Memory B cell (primary cell): ENCODE measurements at regions not wholly inside any gene's neighbourhood (a gene's known extent, or its start where the extent isn't known, plus 50 kb on each side); places are given as distances from the start of the nearest gene placed in this dataset.

Experiments
- ATAC-seq: fragments of 150-1000 bp; cut with Tn5 transposase; 2 replicates; pipeline ENCODE4 v1.10.0; 2021; ENCODE audit warnings: low read depth, mild to moderate bottlenecking, moderate library complexity
- DNase-seq, 2 donors: peaks; one replicate each; pipeline ENCODE4 v3.0.0; 2022; ENCODE audit warnings: low spot score in 2 of 2
- H3K27ac Mint-ChIP-seq: one replicate; pipeline ENCODE4 v1.8.0; 2022; ENCODE audit warnings: mild to moderate bottlenecking, moderate library complexity, mixed read lengths
- H3K27me3 Mint-ChIP-seq: one replicate; pipeline ENCODE4 v1.8.0; 2022; ENCODE audit warnings: mixed read lengths
- H3K36me3 Mint-ChIP-seq: one replicate; pipeline ENCODE4 v1.8.0; 2022; ENCODE audit warnings: mild to moderate bottlenecking, mixed read lengths
- H3K4me1 Mint-ChIP-seq: one replicate; pipeline ENCODE4 v1.8.0; 2022; ENCODE audit warnings: mixed read lengths
- H3K4me3 Mint-ChIP-seq: one replicate; pipeline ENCODE4 v1.8.0; 2022; ENCODE audit warnings: mild to moderate bottlenecking, moderate library complexity, mixed read lengths
- H3K9me3 Mint-ChIP-seq: one replicate; pipeline ENCODE4 v1.8.0; 2022; ENCODE audit warnings: mixed read lengths

DNA sequence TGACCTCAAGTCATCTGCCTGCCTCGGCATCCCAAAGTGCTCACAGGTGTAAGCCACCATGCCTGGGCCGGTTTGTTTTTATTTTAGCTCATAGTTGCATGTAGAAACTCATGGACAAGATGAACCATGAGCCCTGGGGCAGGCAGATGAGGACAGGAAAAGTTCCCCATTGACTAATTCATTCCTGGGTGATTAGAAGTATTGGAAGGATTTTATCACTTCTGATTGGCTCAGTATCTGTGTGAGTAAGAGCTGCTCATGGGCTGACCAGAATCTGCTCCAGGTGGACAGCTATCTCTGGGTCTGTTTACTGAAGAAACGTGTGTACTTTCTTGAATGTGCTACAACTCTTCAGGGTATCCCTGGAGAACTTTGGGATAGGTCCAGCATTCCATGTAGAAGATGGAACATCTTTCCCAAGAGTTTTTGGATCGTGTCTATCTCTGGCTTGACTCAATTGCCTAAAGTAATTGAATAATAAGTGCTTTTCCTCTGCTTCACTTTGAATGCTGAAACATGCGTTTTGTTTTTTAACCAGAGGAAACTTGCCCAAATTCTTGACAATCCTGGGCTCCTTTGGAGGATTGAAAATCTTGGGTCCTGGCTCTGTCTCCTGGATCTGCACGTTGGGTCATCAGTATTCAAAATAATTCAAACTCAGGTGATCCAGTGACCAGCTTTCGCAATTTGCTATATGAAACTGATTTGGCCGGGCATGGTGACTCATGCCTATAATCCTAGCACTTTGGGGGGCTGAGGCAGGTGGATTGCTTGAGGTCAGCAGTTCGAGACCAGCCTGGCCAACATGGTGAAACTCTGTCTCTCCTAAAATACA is 88.6 kb upstream of the DHRSX start:
- peaks cover 4% of the 10 kb centered on the region for H3K36me3 Mint-ChIP-seq
- peaks cover 10% of the 10 kb centered on the region for H3K27me3 Mint-ChIP-seq
- H3K27ac Mint-ChIP-seq, result no peak overlapping the region
- no peak overlapping the region for H3K4me3 Mint-ChIP-seq
- ATAC-seq, result no peak
- H3K9me3 Mint-ChIP-seq, result peaks cover 2% of the 10 kb centered on the region
- peaks cover 21% of the 10 kb centered on the region for H3K4me1 Mint-ChIP-seq
- DNase-seq, result no peak

DNA sequence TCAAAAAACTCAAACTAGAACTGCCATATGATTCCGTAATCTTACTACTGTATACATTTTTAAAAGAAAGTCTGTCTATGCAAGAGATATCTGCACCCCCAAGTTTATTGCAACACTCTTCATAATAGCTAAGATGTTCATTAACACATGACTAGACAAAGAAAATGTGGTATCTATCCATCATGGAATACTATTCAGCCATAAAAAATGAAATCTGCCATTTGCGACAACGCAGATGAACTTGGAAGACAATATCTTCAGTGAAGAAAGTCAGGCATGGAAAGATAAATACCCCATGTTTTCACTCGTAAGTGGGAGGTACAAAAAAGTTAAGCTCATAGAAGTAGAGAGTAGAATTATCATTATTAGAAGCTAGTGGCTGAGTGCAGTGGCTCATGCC is 87.3 kb upstream of the DHRSX start:
- H3K4me3 Mint-ChIP-seq, result no peak overlapping the region
- H3K4me1 Mint-ChIP-seq, result peaks cover 18% of the 10 kb centered on the region

DNA sequence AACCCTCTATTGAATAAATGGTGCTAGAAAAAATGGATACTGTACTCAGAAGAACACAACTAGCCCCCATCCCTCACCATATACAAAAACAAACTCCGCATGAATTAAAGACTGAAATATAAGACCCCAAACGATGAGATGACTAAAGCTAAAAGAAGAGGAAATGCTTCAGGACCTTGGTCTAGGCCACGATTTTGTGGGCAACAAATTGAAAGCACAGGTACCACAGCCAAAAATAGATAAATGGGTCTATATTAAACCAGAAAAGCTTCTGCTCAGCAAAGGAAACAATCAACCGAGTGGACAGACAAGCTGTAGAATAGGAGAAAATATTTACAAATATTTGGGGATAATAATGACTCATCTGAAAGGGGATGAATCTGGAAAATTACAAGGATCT is 86.4 kb upstream of the DHRSX start:
- no peak for DNase-seq
- Mint-ChIP-seq H3K9me3 (peaks cover 2% of the 10 kb centered on the region), H3K27ac (no peak overlapping the region), H3K4me3 (no peak overlapping the region), H3K27me3 (peaks cover 17% of the 10 kb centered on the region), H3K36me3 (peaks cover 2% of the 10 kb centered on the region), H3K4me1 (peaks cover 14% of the 10 kb centered on the region)
- ATAC-seq, result no peak

More for the DNA sequence above, 87.3 kb upstream of the DHRSX start:
- Mint-ChIP-seq H3K36me3 (peaks cover 2% of the 10 kb centered on the region), H3K9me3 (peaks cover 2% of the 10 kb centered on the region), H3K27me3 (peaks cover 13% of the 10 kb centered on the region), H3K27ac (no peak overlapping the region)
- no peak for DNase-seq
- ATAC-seq, result no peak

DNA sequence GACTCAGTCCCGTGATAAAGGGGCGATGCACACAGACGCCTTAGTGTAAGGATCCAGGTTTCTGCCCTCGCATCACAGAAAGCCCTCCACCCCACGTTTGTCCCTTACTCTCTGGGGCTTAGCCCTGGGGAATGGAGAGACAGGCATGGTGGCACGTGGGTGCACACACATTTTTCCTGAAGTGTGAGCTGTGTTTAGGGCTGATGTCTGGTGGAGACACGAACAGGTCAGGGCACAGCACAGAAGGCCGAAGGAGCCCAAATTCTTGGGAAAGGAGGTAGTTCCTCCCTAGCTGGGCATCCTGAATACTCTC is 84.3 kb upstream of the DHRSX start:
- peaks cover 2% of the 10 kb centered on the region for H3K36me3 Mint-ChIP-seq
- H3K9me3 Mint-ChIP-seq, result peaks cover 2% of the 10 kb centered on the region
- DNase-seq (no peak), ATAC-seq (no peak)
- peaks cover 25% of the 10 kb centered on the region for H3K27me3 Mint-ChIP-seq
- peak overlapping the region; percentile 29 for H3K27ac Mint-ChIP-seq
- H3K4me3 Mint-ChIP-seq, result peak overlapping the region; percentile 74
- H3K4me1 Mint-ChIP-seq, result peaks cover 11% of the 10 kb centered on the region

DNA sequence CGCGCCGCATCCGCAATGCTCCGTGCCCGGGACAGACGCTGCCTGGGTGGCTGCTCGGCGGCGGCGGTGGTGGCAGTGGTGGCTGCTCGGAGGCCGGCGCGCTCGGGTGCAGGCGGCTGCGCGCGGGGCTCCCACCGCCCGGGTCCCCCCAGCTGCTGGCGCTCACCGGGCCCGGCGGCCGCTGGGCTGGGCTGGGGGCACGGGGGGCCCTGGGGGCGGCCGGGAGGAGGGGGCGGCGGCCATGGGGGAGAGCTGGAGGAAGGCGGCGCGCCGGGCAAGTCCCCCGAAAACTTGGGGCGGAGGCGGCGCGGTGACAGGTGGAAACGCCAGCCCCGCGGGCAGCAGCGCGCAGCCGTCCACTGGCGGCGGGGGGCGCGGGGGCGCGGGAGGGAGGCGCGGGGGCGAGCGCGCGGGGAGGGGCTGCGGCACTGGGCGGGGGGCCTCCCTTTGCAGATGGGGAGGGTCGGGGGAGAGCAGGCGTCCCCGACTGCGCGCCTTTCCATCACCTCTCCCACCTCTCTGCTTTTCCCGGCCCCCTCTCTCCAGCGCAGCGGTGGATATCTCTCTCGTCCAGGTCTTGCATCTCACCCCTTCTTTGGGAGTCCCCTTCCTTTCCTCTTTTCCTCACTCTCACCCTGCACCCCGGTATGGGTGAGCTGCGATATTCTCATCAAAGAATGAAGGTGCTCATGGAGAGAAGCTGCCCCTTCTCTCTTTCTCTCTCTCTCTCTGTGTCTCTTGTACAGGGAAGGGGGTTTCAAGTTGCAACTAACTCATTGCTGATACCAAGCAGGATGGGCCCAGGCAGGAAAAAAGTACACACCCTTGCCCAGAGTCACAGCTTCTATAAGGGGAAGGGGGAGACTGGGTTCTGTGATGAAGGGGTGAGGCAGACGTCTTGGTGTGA is 83.7 kb upstream of the DHRSX start:
- no peak for DNase-seq
- no peak for ATAC-seq

DNA sequence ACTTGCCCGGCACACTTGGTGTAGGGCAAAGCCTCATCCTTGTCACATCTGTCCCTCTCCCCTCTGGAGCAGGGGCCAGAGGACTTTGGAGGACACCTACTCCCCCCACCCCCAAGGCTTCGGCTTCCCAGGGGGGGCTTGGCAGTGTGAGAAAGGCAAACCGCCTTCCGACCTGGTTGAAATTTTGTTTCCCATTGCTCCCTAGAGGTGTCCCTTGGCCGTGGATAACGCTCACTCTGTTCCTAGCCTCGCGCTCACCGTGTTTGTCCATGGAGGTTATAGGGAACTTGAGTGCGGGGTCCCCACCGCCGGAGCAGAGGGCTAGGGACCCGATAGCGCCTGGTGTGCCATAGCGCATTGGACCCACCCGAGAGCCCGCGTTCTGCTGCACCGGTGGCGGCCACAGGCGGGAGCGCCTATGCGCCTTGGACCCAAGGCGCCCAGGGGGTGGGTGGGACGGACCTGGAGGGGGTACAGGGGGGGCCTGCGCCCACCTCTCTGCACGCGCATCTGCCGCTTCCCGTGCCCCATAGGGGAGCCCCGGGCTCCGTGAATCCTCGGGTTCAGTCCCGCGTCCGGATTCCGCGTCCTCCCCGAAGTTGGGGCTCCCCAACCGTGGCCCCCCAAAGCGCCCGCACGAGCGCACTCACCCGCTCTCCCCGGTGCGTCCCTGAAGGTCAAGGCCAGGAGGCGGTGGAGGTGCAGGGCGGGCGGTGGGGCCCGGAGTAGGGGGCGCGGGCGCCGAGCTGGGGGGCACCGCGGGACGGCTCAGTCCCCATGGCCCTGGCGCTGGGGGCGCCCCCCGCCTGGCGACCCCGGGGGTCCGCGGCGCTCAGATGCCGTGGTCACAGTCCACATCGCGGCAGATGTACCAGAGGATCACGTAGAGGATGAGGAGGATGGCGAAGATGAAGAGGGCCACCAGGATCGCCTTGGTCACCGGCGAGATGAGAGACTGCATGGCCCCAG is 82.7 kb upstream of the DHRSX start:
- H3K9me3 Mint-ChIP-seq, result no peaks in the 10 kb centered on the region
- ATAC-seq (no peak), DNase-seq (no peak)
- no peak overlapping the region for H3K27ac Mint-ChIP-seq
- H3K36me3 Mint-ChIP-seq, result peaks cover 2% of the 10 kb centered on the region
- H3K4me3 Mint-ChIP-seq, result no peak overlapping the region
- peaks cover 30% of the 10 kb centered on the region for H3K27me3 Mint-ChIP-seq
- H3K4me1 Mint-ChIP-seq, result peaks cover 17% of the 10 kb centered on the region

More for the DNA sequence above, 83.7 kb upstream of the DHRSX start:
- Mint-ChIP-seq H3K9me3 (peaks cover 2% of the 10 kb centered on the region), H3K4me3 (peak overlapping the region; percentile 74), H3K27me3 (peaks cover 25% of the 10 kb centered on the region), H3K4me1 (peaks cover 11% of the 10 kb centered on the region), H3K36me3 (peaks cover 2% of the 10 kb centered on the region), H3K27ac (peak overlapping the region; percentile 29)

DNA sequence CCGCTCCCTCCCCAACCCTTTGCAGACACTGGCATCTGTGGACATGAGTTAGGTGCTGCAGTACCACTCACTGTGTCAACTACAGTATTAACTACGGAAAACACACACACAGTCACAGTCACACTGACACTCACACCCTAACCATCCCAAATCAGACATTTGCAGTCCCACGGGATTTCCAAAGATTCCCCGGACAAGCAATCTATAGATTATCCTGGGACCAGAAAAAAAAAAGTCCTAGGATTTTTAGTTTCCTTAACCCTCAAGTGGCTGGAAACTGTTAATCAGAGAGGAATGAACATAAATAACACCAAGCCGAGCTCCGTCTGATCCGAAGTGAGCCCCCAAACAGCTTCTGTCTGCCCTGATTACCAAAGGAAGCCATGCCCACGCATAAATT is 81.9 kb upstream of the DHRSX start:
- no peak overlapping the region for H3K4me3 Mint-ChIP-seq

DNA sequence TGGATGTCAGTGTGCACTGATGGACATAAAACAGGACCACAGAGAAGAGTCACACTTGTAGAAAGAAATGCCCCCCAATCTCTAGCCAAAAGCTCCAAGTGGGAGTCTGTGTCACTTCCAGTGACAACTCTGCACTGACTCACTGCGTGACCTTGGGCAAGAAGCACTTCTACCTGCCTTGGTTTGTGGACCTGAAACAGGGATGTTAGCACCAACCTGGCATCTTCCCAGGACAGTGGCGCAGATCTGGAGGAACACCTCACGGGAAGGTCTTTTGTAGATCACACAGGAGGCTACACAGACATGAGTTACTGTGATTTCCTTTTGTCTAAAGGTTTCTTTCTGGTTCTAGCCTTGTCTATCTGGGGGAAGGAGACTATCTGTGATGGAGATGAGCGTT is 80.5 kb upstream of the DHRSX start:
- no peak for ATAC-seq
- peaks cover 2% of the 10 kb centered on the region for H3K36me3 Mint-ChIP-seq
- H3K4me1 Mint-ChIP-seq, result peaks cover 12% of the 10 kb centered on the region
- H3K9me3 Mint-ChIP-seq, result no peaks in the 10 kb centered on the region
- no peak overlapping the region for H3K4me3 Mint-ChIP-seq
- no peak for DNase-seq
- H3K27ac Mint-ChIP-seq, result no peak overlapping the region
- H3K27me3 Mint-ChIP-seq, result peaks cover 38% of the 10 kb centered on the region

More for the DNA sequence above, 81.9 kb upstream of the DHRSX start:
- Mint-ChIP-seq H3K9me3 (no peaks in the 10 kb centered on the region), H3K36me3 (peaks cover 2% of the 10 kb centered on the region), H3K27ac (no peak overlapping the region), H3K27me3 (peaks cover 35% of the 10 kb centered on the region), H3K4me1 (peaks cover 17% of the 10 kb centered on the region)
- ATAC-seq, result no peak
- no peak for DNase-seq

DNA sequence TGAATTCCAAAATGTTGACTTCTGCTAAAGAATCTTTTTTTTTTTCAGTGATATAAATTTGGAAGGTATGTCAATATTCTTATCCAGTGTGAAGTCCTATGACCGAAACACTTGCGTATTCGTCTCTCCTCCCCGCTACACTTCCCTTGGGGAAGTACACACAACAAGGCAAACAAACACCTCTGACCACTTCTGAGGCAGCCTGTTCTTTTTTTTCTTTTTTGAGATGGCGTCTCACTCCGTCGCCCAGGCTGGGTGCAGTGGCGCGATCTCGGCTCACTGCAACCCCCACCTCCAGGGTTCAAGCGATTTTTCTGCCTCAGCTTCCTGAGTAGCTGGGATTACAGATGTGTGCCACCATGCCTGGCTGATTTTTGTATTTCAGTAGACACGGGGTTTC is 78.1 kb upstream of the DHRSX start:
- DNase-seq, result no peak
- no peak overlapping the region for H3K27ac Mint-ChIP-seq
- H3K4me3 Mint-ChIP-seq, result no peak overlapping the region
- peaks cover 8% of the 10 kb centered on the region for H3K4me1 Mint-ChIP-seq
- no peaks in the 10 kb centered on the region for H3K9me3 Mint-ChIP-seq
- peak; percentile 58 for ATAC-seq
- H3K27me3 Mint-ChIP-seq, result peaks cover 29% of the 10 kb centered on the region
- peaks cover 1% of the 10 kb centered on the region for H3K36me3 Mint-ChIP-seq

DNA sequence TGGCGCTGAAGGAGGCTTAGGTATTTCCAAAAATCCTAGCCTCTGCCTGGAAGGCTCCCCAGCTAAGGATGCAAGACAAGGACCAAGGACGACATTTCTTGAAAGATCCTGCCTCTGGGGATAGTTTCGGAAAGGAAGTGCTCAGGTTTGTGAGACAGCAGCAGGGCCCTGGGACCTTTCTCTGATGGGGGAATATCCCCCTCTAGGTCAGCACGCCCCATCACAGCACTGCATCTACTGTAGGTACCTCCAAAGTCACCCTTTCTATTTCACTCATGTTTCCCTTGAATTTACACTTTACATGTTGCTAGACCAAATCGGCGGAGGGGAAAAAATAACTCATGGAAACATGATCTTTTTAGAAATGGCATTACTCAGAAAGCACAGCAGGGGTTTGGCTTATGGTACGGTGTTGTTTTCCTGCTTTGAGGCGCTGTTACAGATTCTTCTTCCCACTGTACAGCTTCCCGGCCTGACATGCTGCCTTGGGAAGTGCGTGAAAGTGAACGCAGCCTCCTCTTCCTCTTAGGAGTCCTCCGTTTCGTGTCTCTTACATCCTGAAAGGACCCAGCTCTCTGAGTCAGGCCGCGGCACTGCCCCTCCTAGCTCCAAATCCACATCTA is 77.2 kb upstream of the DHRSX start:
- DNase-seq (no peak), ATAC-seq (no peak)
- Mint-ChIP-seq H3K4me3 (no peak overlapping the region), H3K36me3 (peaks cover 1% of the 10 kb centered on the region), H3K27me3 (peaks cover 27% of the 10 kb centered on the region), H3K27ac (no peak overlapping the region), H3K9me3 (no peaks in the 10 kb centered on the region), H3K4me1 (peaks cover 6% of the 10 kb centered on the region)

DNA sequence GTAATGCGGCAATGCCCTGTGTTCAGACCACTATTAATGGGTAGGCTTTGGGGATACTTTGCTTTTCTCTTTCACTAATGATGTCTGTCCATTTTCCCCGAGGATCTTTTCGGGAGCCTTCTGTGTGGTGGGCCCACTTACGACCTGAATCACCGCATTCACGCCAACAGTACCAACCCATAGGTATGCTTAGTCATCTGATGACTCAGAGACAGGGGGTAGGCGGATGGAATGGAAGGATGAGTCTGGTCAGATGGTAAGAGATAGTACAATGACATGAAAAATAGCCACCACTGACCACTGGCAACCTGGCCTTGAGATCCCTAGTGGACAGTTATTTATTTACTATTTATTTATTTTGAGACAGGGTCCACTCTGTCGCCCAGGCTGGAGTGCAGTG is 76.0 kb upstream of the DHRSX start:
- Mint-ChIP-seq H3K27me3 (peaks cover 20% of the 10 kb centered on the region), H3K36me3 (peaks cover 1% of the 10 kb centered on the region), H3K9me3 (no peaks in the 10 kb centered on the region), H3K4me3 (no peak overlapping the region), H3K27ac (no peak overlapping the region), H3K4me1 (peaks cover 6% of the 10 kb centered on the region)
- DNase-seq (no peak), ATAC-seq (no peak)

DNA sequence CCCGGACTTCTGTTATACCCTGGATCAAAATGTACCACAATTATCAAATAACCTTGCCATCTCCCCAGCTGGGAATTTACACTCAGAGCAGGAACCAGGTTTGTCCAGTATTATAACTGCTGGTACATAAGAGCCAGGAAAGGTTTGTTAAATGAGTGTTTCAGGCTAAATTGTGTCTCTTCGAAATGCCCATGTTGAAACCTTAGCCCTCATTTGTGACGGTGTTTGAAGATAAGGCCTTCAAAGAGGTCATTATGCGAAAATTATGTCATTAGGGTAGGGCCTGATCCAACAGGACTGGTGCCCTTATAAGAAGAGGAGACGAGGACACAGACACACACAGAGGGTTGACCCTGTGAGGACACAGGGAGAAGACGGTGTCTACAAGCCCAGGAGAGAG is 73.5 kb upstream of the DHRSX start:
- peaks cover 1% of the 10 kb centered on the region for H3K36me3 Mint-ChIP-seq
- ATAC-seq (no peak), DNase-seq (no peak)
- H3K4me1 Mint-ChIP-seq, result peaks cover 4% of the 10 kb centered on the region
- peaks cover 14% of the 10 kb centered on the region for H3K27me3 Mint-ChIP-seq
- H3K9me3 Mint-ChIP-seq, result peaks cover 4% of the 10 kb centered on the region
- no peak overlapping the region for H3K4me3 Mint-ChIP-seq
- H3K27ac Mint-ChIP-seq, result no peak overlapping the region

DNA sequence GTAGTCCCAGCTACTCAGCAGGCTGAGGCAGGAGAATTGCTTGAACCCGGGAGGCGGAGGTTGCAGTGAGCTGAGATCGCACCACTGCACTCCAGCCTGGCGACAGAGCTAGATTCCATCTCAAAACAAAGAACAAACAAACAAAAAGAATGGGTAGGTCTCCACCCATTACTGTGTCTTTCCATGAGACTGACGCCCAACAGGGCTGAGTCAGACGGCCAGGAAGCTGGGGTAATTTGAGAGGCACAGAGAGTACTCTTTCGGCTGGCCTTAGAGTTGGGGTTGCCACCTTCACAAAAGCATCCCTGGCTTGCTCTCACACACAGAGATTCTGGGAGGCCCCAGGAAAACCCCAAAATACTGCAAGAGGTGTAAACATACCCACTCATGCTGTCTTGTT is 72.0 kb upstream of the DHRSX start:
- DNase-seq, result no peak
- H3K27ac Mint-ChIP-seq, result no peak overlapping the region
- H3K36me3 Mint-ChIP-seq, result peaks cover 3% of the 10 kb centered on the region
- H3K27me3 Mint-ChIP-seq, result peaks cover 4% of the 10 kb centered on the region
- no peak for ATAC-seq
- peaks cover 6% of the 10 kb centered on the region for H3K9me3 Mint-ChIP-seq
- no peak overlapping the region for H3K4me3 Mint-ChIP-seq
- no peaks in the 10 kb centered on the region for H3K4me1 Mint-ChIP-seq
